Smooth muscle cell (in vitro differentiated cells): ENCODE measurements at regions not wholly inside any gene's neighbourhood (a gene's known extent, or its start where the extent isn't known, plus 50 kb on each side); places are given as distances from the start of the nearest gene placed in this dataset.

Source experiments
- DNase-seq: peaks from one replicate; lab custom pipeline; 2025; ENCODE audit not compliant: unreplicated experiment; lab: John Stamatoyannopoulos, UW
- H2AFZ ChIP-seq: fragments of 200-600 bp; sonication (generic); 2 replicates; pipeline ENCODE4 v1.6.0; 2016; ENCODE audit warnings: antibody characterized with exemption, low read depth, mild to moderate bottlenecking
- H3F3A ChIP-seq: fragments of 200-600 bp; sonication (generic); 2 replicates; pipeline ENCODE4 v1.6.0; 2017; ENCODE audit warnings: antibody characterized with exemption, low read depth
- H3K27ac ChIP-seq: fragments of 200-600 bp; sonication (generic); 2 replicates; pipeline ENCODE4 v1.5.1; 2016; ENCODE audit warnings: low read depth, mild to moderate bottlenecking
- H3K27me3 ChIP-seq: fragments of 200-600 bp; sonication (generic); 2 replicates; pipeline ENCODE4 v1.6.1; 2016; ENCODE audit warnings: low read depth, mild to moderate bottlenecking
- H3K36me3 ChIP-seq: fragments of 200-600 bp; sonication (generic); 2 replicates; pipeline ENCODE4 v1.5.1; 2016; ENCODE audit warnings: low read depth
- H3K4me1 ChIP-seq: fragments of 200-600 bp; sonication (generic); 2 replicates; pipeline ENCODE4 v1.5.1; 2016; ENCODE audit warnings: low read depth
- H3K4me2 ChIP-seq: fragments of 200-600 bp; sonication (generic); 2 replicates; pipeline ENCODE4 v1.6.0; 2016; ENCODE audit warnings: mild to moderate bottlenecking
- H3K4me3 ChIP-seq: fragments of 200-600 bp; sonication (generic); 2 replicates; pipeline ENCODE4 v1.5.1; 2016; ENCODE audit warnings: mild to moderate bottlenecking
- H3K79me2 ChIP-seq: fragments of 200-600 bp; sonication (generic); 2 replicates; pipeline ENCODE4 v1.6.0; 2016; ENCODE audit warnings: low read depth, mild to moderate bottlenecking
- H3K9ac ChIP-seq: fragments of 200-600 bp; sonication (generic); 2 replicates; pipeline ENCODE4 v1.6.0; 2016; ENCODE audit warnings: low read depth
- H3K9me3 ChIP-seq: fragments of 200-600 bp; sonication (generic); replicated peaks from 2 replicates; pipeline ENCODE4 v1.5.1; 2016; ENCODE audit warnings: low read depth
- H4K20me1 ChIP-seq: fragments of 200-600 bp; sonication (generic); 2 replicates; pipeline ENCODE4 v1.6.0; 2016; ENCODE audit warnings: low read depth
- WGBS: methylation state at CpG from one replicate; pipeline ENCODE4 v1.1.7; 2016; ENCODE audit warnings: low lambda C conversion rate; 5-methylcytosine and 5-hydroxymethylcytosine counted together
- TF ChIP-seq, protein P1 (sequence below): fragments of 200-600 bp; sonication (generic); IDR thresholded peaks from 2 replicates; pipeline ENCODE4 v1.5.1; 2017; ENCODE audit warnings: borderline replicate concordance, mild to moderate bottlenecking, antibody characterized with exemption; ENCODE audit not compliant: insufficient read depth, poor library complexity, severe bottlenecking

DNA sequence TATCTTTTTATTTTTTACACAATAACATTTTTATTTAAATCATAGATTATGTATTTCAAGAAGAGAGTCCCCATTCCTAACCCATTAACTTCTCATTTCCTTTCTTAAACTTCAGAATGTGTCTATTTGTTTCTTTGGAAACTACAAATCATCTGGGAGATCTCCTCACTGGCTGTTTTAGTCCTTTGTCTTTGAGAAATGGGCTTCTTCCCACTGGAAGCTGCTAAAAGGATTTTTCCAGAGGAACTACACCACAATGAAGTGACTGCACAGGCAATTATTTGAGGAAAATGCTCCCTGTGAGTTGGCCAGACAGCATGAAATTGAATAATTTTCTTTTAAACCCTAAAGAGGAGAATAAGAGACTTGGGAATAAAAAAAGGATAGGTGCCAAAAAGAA lies 119.1 kb downstream of the TENT5A start:
- H3K4me1 ChIP-seq: no peaks in the 10 kb centered on the region
- no peaks in the 10 kb centered on the region for H3K79me2 ChIP-seq
- H3F3A ChIP-seq: no peaks in the 10 kb centered on the region
- no peaks in the 10 kb centered on the region for H3K36me3 ChIP-seq
- no peak overlapping the region for H2AFZ ChIP-seq
- no peaks in the 10 kb centered on the region for H4K20me1 ChIP-seq
- H3K27me3 ChIP-seq: no peaks in the 10 kb centered on the region
- H3K4me3 ChIP-seq: no peak overlapping the region
- TF ChIP-seq, protein P1, sequence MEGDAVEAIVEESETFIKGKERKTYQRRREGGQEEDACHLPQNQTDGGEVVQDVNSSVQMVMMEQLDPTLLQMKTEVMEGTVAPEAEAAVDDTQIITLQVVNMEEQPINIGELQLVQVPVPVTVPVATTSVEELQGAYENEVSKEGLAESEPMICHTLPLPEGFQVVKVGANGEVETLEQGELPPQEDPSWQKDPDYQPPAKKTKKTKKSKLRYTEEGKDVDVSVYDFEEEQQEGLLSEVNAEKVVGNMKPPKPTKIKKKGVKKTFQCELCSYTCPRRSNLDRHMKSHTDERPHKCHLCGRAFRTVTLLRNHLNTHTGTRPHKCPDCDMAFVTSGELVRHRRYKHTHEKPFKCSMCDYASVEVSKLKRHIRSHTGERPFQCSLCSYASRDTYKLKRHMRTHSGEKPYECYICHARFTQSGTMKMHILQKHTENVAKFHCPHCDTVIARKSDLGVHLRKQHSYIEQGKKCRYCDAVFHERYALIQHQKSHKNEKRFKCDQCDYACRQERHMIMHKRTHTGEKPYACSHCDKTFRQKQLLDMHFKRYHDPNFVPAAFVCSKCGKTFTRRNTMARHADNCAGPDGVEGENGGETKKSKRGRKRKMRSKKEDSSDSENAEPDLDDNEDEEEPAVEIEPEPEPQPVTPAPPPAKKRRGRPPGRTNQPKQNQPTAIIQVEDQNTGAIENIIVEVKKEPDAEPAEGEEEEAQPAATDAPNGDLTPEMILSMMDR: no peak
- no peak overlapping the region for H3K9ac ChIP-seq
- no peak for DNase-seq
- peaks cover 3% of the 10 kb centered on the region for H3K9me3 ChIP-seq
- H3K4me2 ChIP-seq: no peak overlapping the region
- no peak overlapping the region for H3K27ac ChIP-seq

DNA sequence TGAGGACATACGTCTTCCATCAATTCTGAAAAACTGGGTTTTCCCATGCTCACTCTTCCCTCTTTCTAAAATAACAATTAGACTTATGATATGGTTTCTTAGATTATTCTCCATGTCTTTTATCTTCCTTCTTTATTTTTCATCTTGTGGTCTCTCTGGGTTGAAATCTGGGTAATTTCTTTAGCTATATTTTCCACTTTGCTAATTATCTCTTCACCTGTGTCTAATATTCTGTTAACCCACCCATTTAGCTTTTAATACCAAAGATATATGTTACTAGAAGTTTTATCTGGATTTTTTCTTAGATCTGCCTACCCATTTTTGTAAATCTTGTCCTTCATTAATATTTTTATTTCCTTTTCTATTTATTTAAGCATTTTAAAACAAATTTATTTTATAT lies 121.8 kb downstream of the TENT5A start:
- H3K9ac ChIP-seq: no peak overlapping the region
- no peaks in the 10 kb centered on the region for H3K27me3 ChIP-seq
- H4K20me1 ChIP-seq: no peaks in the 10 kb centered on the region
- H3K4me1 ChIP-seq: no peaks in the 10 kb centered on the region
- no peaks in the 10 kb centered on the region for H3F3A ChIP-seq
- H3K4me2 ChIP-seq: no peak overlapping the region
- H2AFZ ChIP-seq: no peak overlapping the region
- H3K9me3 ChIP-seq: peaks cover 3% of the 10 kb centered on the region
- H3K36me3 ChIP-seq: no peaks in the 10 kb centered on the region
- H3K79me2 ChIP-seq: no peaks in the 10 kb centered on the region
- WGBS: 100% methylated on average over 1 of the region's 1 CpG
- TF ChIP-seq, protein P1: no peak
- DNase-seq: no peak
- H3K27ac ChIP-seq: no peak overlapping the region
- no peak overlapping the region for H3K4me3 ChIP-seq

DNA sequence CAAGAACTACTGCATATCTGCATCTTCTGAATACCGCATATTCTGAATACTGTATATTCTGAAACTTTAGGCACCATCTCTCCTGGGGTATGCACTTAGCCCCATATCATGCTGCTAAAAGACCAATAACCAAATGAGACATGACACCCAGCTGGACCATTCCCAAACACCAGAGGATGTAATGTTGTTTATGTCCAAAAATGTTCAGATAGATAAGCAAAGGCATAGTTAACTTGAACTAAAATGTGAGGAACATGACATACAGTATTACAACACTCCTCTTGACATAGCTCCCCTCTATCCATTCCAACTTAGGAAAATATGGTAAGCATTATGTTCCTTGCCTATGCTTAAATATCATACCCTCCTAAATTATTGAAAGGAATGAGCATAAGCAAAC lies 127.3 kb downstream of the TENT5A start:
- Histone ChIP-seq H4K20me1 (no peaks in the 10 kb centered on the region), H3K27me3 (no peaks in the 10 kb centered on the region), H3K27ac (no peak overlapping the region), H3K4me1 (no peaks in the 10 kb centered on the region), H3K4me2 (no peak overlapping the region), H3K4me3 (no peak overlapping the region), H2AFZ (no peak overlapping the region), H3K9me3 (peaks cover 3% of the 10 kb centered on the region), H3K79me2 (no peaks in the 10 kb centered on the region), H3K36me3 (no peaks in the 10 kb centered on the region), H3K9ac (no peak overlapping the region), H3F3A (no peaks in the 10 kb centered on the region)
- 100% methylated on average over 1 of the region's 1 CpG for WGBS
- no peak for DNase-seq
- TF ChIP-seq, protein P1: no peak

DNA sequence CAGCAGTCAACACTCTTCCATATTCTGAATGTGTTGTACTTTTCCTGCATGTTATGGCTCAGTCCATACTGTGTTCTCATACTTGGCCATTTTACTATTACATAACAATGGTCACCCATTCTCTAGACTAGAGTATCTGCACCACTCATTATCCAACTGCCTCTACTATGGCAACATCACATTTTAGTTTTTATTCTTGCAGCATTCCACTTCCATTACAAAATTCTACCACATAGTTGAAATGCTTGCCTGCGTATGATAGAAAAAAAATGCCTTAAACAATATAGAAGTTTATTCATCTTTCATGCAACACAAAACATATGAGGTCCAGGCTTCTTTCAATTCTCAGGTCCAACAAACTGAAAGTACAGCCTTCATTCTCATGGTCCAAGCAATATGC lies 128.0 kb downstream of the TENT5A start:
- DNase-seq: no peak
- Histone ChIP-seq H3K9me3 (peaks cover under 1% of the 10 kb centered on the region), H3K79me2 (no peaks in the 10 kb centered on the region), H3F3A (no peaks in the 10 kb centered on the region), H3K4me1 (no peaks in the 10 kb centered on the region), H3K4me2 (no peak overlapping the region), H4K20me1 (no peaks in the 10 kb centered on the region), H3K27me3 (no peaks in the 10 kb centered on the region), H3K27ac (no peak overlapping the region), H3K36me3 (no peaks in the 10 kb centered on the region), H3K4me3 (no peak overlapping the region), H2AFZ (no peak overlapping the region), H3K9ac (no peak overlapping the region)
- WGBS: 89% methylated on average over 1 of the region's 1 CpG
- TF ChIP-seq, protein P1: no peak
